ENCODE measurements at regions not wholly inside any gene's neighbourhood (a gene's known extent, or its start where the extent isn't known, plus 50 kb on each side); places are given as distances from the start of the nearest gene placed in this dataset.

DNA sequence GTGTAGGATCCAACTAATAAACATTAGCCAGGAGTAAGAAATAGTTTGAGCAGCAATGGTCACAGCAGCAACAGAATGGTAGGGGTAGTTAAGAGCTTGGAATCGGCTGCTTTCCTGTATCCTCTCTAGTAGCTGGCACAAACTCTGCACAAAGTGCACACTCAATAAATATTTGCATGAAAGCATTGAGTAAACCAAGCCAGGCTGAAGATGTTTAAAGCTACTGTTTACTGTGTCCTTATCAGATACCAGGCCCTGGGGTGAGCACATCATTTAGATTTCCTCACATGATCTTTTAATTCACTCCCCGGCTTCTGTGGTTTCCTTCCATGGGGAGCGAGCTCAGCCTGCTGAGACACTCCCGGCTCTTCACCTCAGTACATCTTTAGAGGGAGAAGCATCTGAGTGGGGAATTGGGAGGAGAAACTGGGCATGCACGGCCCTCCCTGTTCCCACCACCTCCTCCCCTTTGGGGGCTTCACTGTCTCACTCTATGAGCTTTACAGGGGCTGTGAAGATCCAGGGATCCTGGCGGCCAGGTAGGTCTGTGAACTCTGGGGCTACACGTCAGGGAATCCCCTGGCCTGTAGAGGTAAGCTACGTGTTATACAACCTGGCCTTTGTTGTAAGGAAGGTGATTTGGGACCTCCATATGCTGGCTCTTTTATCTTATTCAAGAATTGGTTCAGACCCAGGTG, 107.2 kb upstream of the VASH1 start:
- no peak for TF ChIP-seq EZH2 (IDR thresholded peaks at IDR 0.05; ENCODE audit: low read length, missing control alignments)
- TF ChIP-seq, protein P1, sequence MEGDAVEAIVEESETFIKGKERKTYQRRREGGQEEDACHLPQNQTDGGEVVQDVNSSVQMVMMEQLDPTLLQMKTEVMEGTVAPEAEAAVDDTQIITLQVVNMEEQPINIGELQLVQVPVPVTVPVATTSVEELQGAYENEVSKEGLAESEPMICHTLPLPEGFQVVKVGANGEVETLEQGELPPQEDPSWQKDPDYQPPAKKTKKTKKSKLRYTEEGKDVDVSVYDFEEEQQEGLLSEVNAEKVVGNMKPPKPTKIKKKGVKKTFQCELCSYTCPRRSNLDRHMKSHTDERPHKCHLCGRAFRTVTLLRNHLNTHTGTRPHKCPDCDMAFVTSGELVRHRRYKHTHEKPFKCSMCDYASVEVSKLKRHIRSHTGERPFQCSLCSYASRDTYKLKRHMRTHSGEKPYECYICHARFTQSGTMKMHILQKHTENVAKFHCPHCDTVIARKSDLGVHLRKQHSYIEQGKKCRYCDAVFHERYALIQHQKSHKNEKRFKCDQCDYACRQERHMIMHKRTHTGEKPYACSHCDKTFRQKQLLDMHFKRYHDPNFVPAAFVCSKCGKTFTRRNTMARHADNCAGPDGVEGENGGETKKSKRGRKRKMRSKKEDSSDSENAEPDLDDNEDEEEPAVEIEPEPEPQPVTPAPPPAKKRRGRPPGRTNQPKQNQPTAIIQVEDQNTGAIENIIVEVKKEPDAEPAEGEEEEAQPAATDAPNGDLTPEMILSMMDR (conservative IDR thresholded peaks at IDR 0.05 in 1 of 2, IDR thresholded peaks at IDR 0.05 in 1 of 2; ENCODE audit: low read depth in 1 of 2, low read length in 2 of 2), result no peak

Measured in fibroblast of lung (primary cell).